Neuron (in vitro differentiated cells): ENCODE measurements at regions not wholly inside any gene's neighbourhood (a gene's known extent, or its start where the extent isn't known, plus 50 kb on each side); places are given as distances from the start of the nearest gene placed in this dataset.

Source experiments
- H2AFZ ChIP-seq: one replicate; pipeline ENCODE4 v1.6.1; 2013; ENCODE audit warnings: low read depth, mild to moderate bottlenecking, inconsistent platforms, low read length, moderate library complexity
- H3K27me3 ChIP-seq: one replicate; pipeline ENCODE4 v1.6.1; 2013; ENCODE audit warnings: low read length; ENCODE audit not compliant: insufficient read depth
- H3K36me3 ChIP-seq: one replicate; pipeline ENCODE4 v1.6.1; 2013; ENCODE audit warnings: low read length; ENCODE audit not compliant: insufficient read depth
- H3K4me1 ChIP-seq: one replicate; pipeline ENCODE4 v1.6.1; 2013; ENCODE audit warnings: low read length; ENCODE audit not compliant: insufficient read depth
- H3K4me3 ChIP-seq: 2 replicates; pipeline ENCODE4 v1.5.1; 2013; ENCODE audit warnings: mild to moderate bottlenecking, low read length, moderate library complexity
- H3K9me3 ChIP-seq: one replicate; pipeline ENCODE4 v1.6.1; 2013; ENCODE audit warnings: low read length

- H3K27me3 ChIP-seq: no peaks in the 10 kb centered on the region
- H3K36me3 ChIP-seq: no peaks in the 10 kb centered on the region
- H2AFZ ChIP-seq: no peak overlapping the region
- H3K4me3 ChIP-seq: no peak overlapping the region
- H3K4me1 ChIP-seq: no peaks in the 10 kb centered on the region
- peaks cover 1% of the 10 kb centered on the region for H3K9me3 ChIP-seq
Measured at GRCh38 chr11:109877043-109877442, 216.1 kb upstream of the ZC3H12C start.

GRCh38 chr11:109884501-109884900 is 208.7 kb upstream of the ZC3H12C start:
- Histone ChIP-seq H3K4me3 (no peak overlapping the region), H3K9me3 (peaks cover 4% of the 10 kb centered on the region), H3K27me3 (no peaks in the 10 kb centered on the region), H3K36me3 (no peaks in the 10 kb centered on the region), H2AFZ (no peak overlapping the region), H3K4me1 (no peaks in the 10 kb centered on the region)

- Histone ChIP-seq H3K27me3 (no peaks in the 10 kb centered on the region), H3K36me3 (no peaks in the 10 kb centered on the region), H3K9me3 (peaks cover 4% of the 10 kb centered on the region), H2AFZ (no peak overlapping the region), H3K4me3 (no peak overlapping the region), H3K4me1 (no peaks in the 10 kb centered on the region)
Measured at GRCh38 chr11:109885006-109885405, 208.2 kb upstream of the ZC3H12C start.

DNA sequence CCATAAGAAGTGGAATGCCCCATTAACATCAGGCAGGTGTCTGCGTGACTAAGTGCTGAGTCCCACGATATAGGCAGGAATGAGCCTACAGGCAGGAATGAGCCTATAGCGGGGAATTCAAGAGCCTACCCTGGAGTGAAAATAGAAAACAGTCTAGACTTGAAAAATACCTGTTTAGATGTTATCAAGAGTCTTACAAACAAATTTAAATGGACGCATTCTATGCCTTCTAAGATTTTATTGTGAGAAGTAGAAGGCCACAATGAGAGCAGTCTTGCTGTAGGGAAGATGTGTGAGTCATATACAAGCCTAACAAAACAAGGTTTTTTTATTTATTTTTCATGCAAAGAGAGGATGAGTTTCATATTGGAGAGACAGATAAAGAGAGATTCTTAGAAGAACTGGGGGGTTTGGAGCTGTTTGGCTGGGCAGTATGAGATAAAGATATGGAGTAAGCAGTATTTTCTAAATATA is 200.8 kb upstream of the ZC3H12C start:
- Histone ChIP-seq H2AFZ (no peak overlapping the region), H3K4me1 (no peaks in the 10 kb centered on the region), H3K4me3 (no peak overlapping the region), H3K36me3 (no peaks in the 10 kb centered on the region), H3K27me3 (no peaks in the 10 kb centered on the region), H3K9me3 (no peaks in the 10 kb centered on the region)

DNA sequence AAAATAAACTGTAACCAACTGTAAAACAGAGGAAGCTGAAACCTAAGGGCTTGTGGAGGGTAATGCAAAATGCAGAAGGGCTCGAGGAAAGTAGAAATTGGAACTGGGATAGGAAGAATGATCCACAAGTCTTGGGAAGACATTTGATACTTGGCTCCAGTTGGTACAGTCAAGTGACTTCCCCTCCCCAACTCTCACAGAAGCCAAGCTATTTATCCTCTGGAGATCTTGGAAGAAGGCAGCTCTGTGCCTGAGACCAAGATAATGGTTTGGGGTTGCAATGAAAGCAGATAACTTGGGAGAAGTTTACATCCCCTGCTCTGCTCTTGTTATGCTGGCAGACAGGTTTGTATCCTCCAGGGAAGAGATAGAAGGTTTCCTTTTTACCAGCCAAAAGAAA is 198.9 kb upstream of the ZC3H12C start:
- Histone ChIP-seq H2AFZ (no peak overlapping the region), H3K36me3 (no peaks in the 10 kb centered on the region), H3K4me1 (no peaks in the 10 kb centered on the region), H3K4me3 (no peak overlapping the region), H3K9me3 (no peaks in the 10 kb centered on the region), H3K27me3 (no peaks in the 10 kb centered on the region)

DNA sequence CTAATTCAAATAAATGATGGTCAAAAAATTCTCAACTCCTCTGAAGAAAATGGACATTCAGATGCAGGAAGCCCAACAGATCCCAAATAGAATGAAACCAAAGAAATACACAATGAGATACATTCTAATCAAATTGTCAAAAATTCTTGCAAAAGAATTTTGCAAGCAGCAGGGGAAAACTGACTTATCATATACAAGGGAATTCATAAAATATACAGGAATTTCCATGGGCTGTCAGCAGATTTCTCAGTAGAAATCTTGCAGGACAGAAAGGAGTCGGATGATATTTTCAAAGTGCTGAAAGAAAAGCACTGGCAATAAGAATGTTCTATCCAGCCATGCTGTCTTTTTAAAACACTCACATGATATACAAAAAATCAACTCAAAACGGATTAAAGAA is 194.6 kb upstream of the ZC3H12C start:
- Histone ChIP-seq H3K27me3 (no peaks in the 10 kb centered on the region), H3K36me3 (no peaks in the 10 kb centered on the region), H3K9me3 (peaks cover 2% of the 10 kb centered on the region), H3K4me1 (no peaks in the 10 kb centered on the region), H2AFZ (no peak overlapping the region), H3K4me3 (no peak overlapping the region)

- H2AFZ ChIP-seq: no peak overlapping the region
- H3K4me3 ChIP-seq: no peak overlapping the region
- H3K9me3 ChIP-seq: peaks cover 2% of the 10 kb centered on the region
- no peaks in the 10 kb centered on the region for H3K27me3 ChIP-seq
- no peaks in the 10 kb centered on the region for H3K4me1 ChIP-seq
- no peaks in the 10 kb centered on the region for H3K36me3 ChIP-seq
Measured at GRCh38 chr11:109902764-109903433, 190.3 kb upstream of the ZC3H12C start.

DNA sequence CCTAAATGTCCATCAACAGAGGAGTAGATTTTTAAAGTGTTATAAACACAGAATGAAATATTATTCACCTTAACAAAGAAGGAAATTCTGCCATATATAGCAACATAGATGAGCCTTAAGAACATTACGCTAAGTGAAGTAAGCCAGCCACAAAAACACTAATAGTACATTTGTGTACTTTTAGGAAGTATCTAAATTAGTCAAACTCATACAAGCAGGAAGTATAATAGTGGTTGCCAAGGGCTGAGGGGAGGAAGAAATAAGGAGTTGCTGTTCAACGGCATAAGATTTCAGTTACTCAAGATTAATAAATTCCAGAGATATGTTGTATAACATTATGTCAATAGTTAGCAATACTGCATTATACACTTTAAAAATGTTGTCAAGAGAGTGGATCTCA is 181.7 kb upstream of the ZC3H12C start:
- Histone ChIP-seq H3K27me3 (no peaks in the 10 kb centered on the region), H2AFZ (no peak overlapping the region), H3K36me3 (no peaks in the 10 kb centered on the region), H3K9me3 (no peaks in the 10 kb centered on the region), H3K4me1 (no peaks in the 10 kb centered on the region), H3K4me3 (no peak overlapping the region)

DNA sequence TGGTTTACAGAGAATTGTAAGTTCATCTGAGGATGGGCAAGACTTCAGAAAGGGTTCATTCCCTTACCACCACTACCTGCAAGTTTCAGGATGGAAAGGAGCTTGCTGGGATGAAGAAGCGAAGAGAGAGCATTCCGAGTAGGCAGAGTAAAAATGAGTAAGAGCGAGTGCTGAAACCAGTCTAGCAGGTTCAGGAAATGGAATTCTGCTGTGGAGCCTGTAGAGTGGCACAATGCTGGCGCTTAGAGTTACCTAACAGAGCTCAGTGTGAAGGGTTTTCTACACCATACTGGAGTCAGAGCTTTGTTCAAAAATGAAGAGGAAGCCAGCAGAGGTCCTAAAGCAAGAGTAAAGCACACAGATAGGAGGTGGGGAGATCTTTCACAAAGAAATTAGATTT is 179.2 kb upstream of the ZC3H12C start:
- Histone ChIP-seq H3K36me3 (no peaks in the 10 kb centered on the region), H2AFZ (no peak overlapping the region), H3K4me3 (no peak overlapping the region), H3K27me3 (no peaks in the 10 kb centered on the region), H3K4me1 (no peaks in the 10 kb centered on the region), H3K9me3 (no peaks in the 10 kb centered on the region)

DNA sequence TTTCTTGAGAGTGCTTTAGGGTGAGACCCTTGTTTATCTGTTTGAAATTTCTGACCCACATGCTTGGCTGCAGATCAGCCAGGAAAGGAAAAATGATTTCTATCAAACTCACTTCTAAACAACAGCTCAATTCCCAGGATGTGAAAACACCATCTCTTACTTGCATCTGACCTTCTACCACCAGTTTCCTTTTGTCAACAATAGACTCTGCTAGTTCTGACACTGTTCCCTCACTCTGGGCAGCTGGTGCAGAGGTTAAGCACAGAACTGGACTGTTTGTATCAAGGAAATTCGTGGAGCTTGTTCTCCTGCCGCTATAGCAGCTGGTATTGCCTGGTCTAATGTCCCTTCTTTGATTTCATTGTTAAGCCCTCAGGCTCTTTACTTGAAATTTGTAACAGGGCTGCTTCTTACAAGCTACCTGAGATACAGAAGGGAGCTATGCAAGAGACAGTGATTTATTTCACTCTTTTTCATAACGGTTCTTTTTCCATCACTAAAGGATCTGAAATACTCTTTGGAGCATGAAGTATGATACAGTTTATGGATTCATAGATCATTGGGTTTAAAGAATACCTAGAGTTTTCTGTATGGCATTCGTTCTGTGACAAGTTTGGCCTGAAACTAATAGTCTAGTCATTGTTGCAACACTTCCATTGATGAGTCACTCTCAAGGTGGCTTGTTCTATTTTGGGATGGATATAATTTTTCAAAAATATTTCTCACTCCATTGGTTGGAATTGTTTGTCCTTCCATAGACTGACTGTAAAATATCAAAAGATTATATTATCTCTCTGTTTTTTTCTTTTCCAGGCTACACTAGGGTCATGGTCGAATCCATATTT is 178.2 kb upstream of the ZC3H12C start:
- no peaks in the 10 kb centered on the region for H3K4me1 ChIP-seq
- no peaks in the 10 kb centered on the region for H3K27me3 ChIP-seq
- no peaks in the 10 kb centered on the region for H3K36me3 ChIP-seq
- no peak overlapping the region for H3K4me3 ChIP-seq
- H2AFZ ChIP-seq: no peak overlapping the region
- H3K9me3 ChIP-seq: no peaks in the 10 kb centered on the region

- Histone ChIP-seq H3K4me1 (peaks cover 2% of the 10 kb centered on the region), H2AFZ (no peak overlapping the region), H3K36me3 (no peaks in the 10 kb centered on the region), H3K4me3 (no peak overlapping the region), H3K9me3 (no peaks in the 10 kb centered on the region), H3K27me3 (no peaks in the 10 kb centered on the region)
Measured at GRCh38 chr11:109926941-109927340, 166.3 kb upstream of the ZC3H12C start.

- Histone ChIP-seq H3K27me3 (no peaks in the 10 kb centered on the region), H3K9me3 (no peaks in the 10 kb centered on the region), H2AFZ (no peak overlapping the region), H3K4me3 (no peak overlapping the region), H3K4me1 (peaks cover 2% of the 10 kb centered on the region), H3K36me3 (no peaks in the 10 kb centered on the region)
Measured at GRCh38 chr11:109929308-109929707, 163.9 kb upstream of the ZC3H12C start.

DNA sequence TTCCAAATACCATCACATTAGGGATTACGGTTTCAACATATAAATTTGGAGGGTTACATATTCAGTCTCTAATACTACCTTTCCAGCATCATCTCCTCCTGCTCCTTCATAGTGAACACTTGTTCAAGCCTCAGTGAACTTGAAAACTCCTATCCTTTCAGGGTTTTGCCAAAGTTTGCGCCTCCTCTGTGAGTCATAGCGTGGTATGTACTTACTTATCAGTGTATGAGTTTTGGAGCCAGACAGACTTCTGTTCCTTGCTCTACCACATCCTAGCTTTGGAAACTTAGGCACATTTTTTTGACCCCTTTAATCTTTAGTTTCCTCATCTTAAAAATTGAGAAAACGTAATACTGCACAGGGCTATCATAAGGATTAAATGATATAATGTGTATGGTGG is 160.1 kb upstream of the ZC3H12C start:
- Histone ChIP-seq H2AFZ (no peak overlapping the region), H3K27me3 (no peaks in the 10 kb centered on the region), H3K4me3 (no peak overlapping the region), H3K4me1 (peaks cover 4% of the 10 kb centered on the region), H3K36me3 (no peaks in the 10 kb centered on the region), H3K9me3 (no peaks in the 10 kb centered on the region)
